H1 (cell line): ENCODE measurements at regions not wholly inside any gene's neighbourhood (a gene's known extent, or its start where the extent isn't known, plus 50 kb on each side); places are given as distances from the start of the nearest gene placed in this dataset.

Experiments used
- CTCF ChIA-PET: fragments of 300-600 bp; sonication (Branson Sonifier 250); formaldehyde crosslinking; loops from one replicate; lab custom pipeline; 2021; ENCODE audit not compliant: partially characterized antibody; lab: Charles Lee
- POLR2A ChIA-PET: fragments of 300-600 bp; sonication (Branson Sonifier 250); formaldehyde crosslinking; loops from one replicate; lab custom pipeline; 2021; ENCODE audit warnings: inconsistent platforms; ENCODE audit not compliant: partially characterized antibody; lab: Charles Lee
- DNase-seq, 2 experiments: peaks; one replicate each; pipeline versions ENCODE4 v3.0.0 to v3.0.0-alpha.2; 2010 to 2022; ENCODE audit warnings: low spot score in 2 of 2, low read depth in 1 of 2, mixed read lengths in 1 of 2
- FAIRE-seq: peaks from 2 replicates; lab custom pipeline; 2011; peaks lifted over from hg19 to GRCh38; lab: Jason Lieb, UNC
- H2AFZ ChIP-seq: 2 replicates; pipeline ENCODE4 v1.8.1; 2012; ENCODE audit warnings: low read length, inconsistent platforms
- H2AK5ac ChIP-seq: 2 replicates; pipeline ENCODE4 v1.6.1; 2013; ENCODE audit warnings: low read depth, low read length
- H2BK120ac ChIP-seq: replicated peaks from 2 replicates; pipeline ENCODE3; 2013; ENCODE audit warnings: low read depth, low read length, inconsistent platforms
- H2BK12ac ChIP-seq: 2 replicates; pipeline ENCODE4 v1.6.1; 2013; ENCODE audit warnings: low read depth, low read length
- H2BK15ac ChIP-seq: 2 replicates; pipeline ENCODE4 v1.6.1; 2013; ENCODE audit warnings: low read length
- H2BK20ac ChIP-seq: 2 replicates; pipeline ENCODE4 v1.6.1; 2013; ENCODE audit warnings: low read length
- H2BK5ac ChIP-seq: 2 replicates; pipeline ENCODE4 v1.6.1; 2013; ENCODE audit warnings: low read depth, low read length
- H3K14ac ChIP-seq: 2 replicates; pipeline ENCODE4 v1.6.1; 2013; ENCODE audit warnings: inconsistent platforms; ENCODE audit not compliant: insufficient read length
- H3K18ac ChIP-seq: 2 replicates; pipeline ENCODE4 v1.6.1; 2013; ENCODE audit warnings: low read length; ENCODE audit errors: extremely low read depth
- H3K23ac ChIP-seq: 2 replicates; pipeline ENCODE4 v1.6.1; 2013; ENCODE audit warnings: inconsistent platforms; ENCODE audit not compliant: insufficient read length
- H3K23me2 ChIP-seq: 2 replicates; pipeline ENCODE4 v1.6.1; 2013; ENCODE audit warnings: low read depth, low read length
- H3K27ac ChIP-seq: 2 replicates; pipeline ENCODE4 v1.6.1; 2011; ENCODE audit warnings: low read depth, low read length, inconsistent platforms
- H3K27me3 ChIP-seq, 4 experiments: replicated peaks in 1 of 4; 1 replicate in 1 of 4; 2 replicates in 3 of 4; pipeline versions ENCODE4 v1.6.1 to v1.8.1; 2011 to 2013; ENCODE audit warnings: low read length in 3 of 4, mild to moderate bottlenecking in 3 of 4, inconsistent platforms in 2 of 4, mixed read lengths in 2 of 4, moderate library complexity in 1 of 4; ENCODE audit not compliant: control insufficient read depth in 3 of 4, insufficient read depth in 3 of 4; ENCODE audit errors: extremely low read depth in 1 of 4
- H3K36me3 ChIP-seq, 4 experiments: 2 replicates each; pipeline versions ENCODE4 v1.6.1 to v1.8.1; 2011 to 2013; ENCODE audit warnings: mild to moderate bottlenecking in 4 of 4, low read length in 3 of 4, moderate library complexity in 2 of 4, control low read depth in 1 of 4, inconsistent platforms in 1 of 4; ENCODE audit not compliant: insufficient read depth in 4 of 4, control insufficient read depth in 2 of 4
- H3K4ac ChIP-seq: replicated peaks from 2 replicates; pipeline ENCODE3; 2013; ENCODE audit warnings: low read length, low read depth, mixed read lengths, inconsistent platforms; ENCODE audit not compliant: insufficient read length
- H3K4me1 ChIP-seq, 4 experiments: replicated peaks in 1 of 4; 1 replicate in 1 of 4; 2 replicates in 3 of 4; pipeline versions ENCODE4 v1.6.1 to v1.8.1; 2011 to 2013; ENCODE audit warnings: low read length in 3 of 4, inconsistent platforms in 2 of 4, mixed read lengths in 1 of 4; ENCODE audit not compliant: insufficient read depth in 4 of 4, control insufficient read depth in 3 of 4
- H3K4me2 ChIP-seq, 2 experiments: 2 replicates each; pipeline versions ENCODE4 v1.6.1 to v1.8.1; 2011 to 2013; ENCODE audit warnings: low read depth in 2 of 2, low read length in 2 of 2, control low read depth in 1 of 2, inconsistent platforms in 1 of 2, mild to moderate bottlenecking in 1 of 2; ENCODE audit not compliant: insufficient read depth in 1 of 2
- H3K4me3 ChIP-seq, 4 experiments: fragments of 200-600, 300-600 bp in 1 of 4; sonication (generic), shearing (Covaris generic), sonication (Bioruptor Twin) in 1 of 4; 2 replicates each; pipeline versions ENCODE4 v1.5.1 to v1.8.1; 2011 to 2016; ENCODE audit warnings: low read length in 4 of 4, low read depth in 3 of 4, control low read depth in 2 of 4, inconsistent platforms in 2 of 4, mild to moderate bottlenecking in 2 of 4, mixed read lengths in 1 of 4, moderate library complexity in 1 of 4; ENCODE audit not compliant: insufficient read depth in 2 of 4; ENCODE audit errors: extremely low read depth in 1 of 4
- H3K56ac ChIP-seq: replicated peaks from 2 replicates; pipeline ENCODE3; 2013; ENCODE audit warnings: low read depth, mild to moderate bottlenecking, mixed read lengths, low read length, inconsistent platforms; ENCODE audit not compliant: insufficient read length
- H3K79me1 ChIP-seq: 2 replicates; pipeline ENCODE4 v1.6.1; 2013; ENCODE audit warnings: low read depth, low read length, control low read depth
- H3K79me2 ChIP-seq, 2 experiments: 2 replicates each; pipeline versions ENCODE4 v1.6.1 to v1.8.1; 2012 to 2013; ENCODE audit warnings: low read length in 2 of 2, mild to moderate bottlenecking in 2 of 2, inconsistent platforms in 1 of 2; ENCODE audit not compliant: insufficient read depth in 2 of 2, control insufficient read depth in 1 of 2
- H3K9ac ChIP-seq, 4 experiments: replicated peaks in 1 of 4; 1 replicate in 1 of 4; 2 replicates in 3 of 4; pipeline versions ENCODE4 v1.6.1 to v1.8.1; 2011 to 2013; ENCODE audit warnings: low read depth in 3 of 4, low read length in 3 of 4, control low read depth in 2 of 4, mild to moderate bottlenecking in 2 of 4, moderate library complexity in 2 of 4, inconsistent platforms in 1 of 4; ENCODE audit errors: extremely low read depth in 1 of 4
- H3K9me3 ChIP-seq, 2 experiments: 2 replicates each; pipeline versions ENCODE4 v1.6.1 to v1.8.1; 2012 to 2013; ENCODE audit warnings: mild to moderate bottlenecking in 2 of 2, moderate library complexity in 2 of 2, control low read depth in 1 of 2, inconsistent platforms in 1 of 2, low read depth in 1 of 2, low read length in 1 of 2, mixed read lengths in 1 of 2; ENCODE audit not compliant: insufficient read depth in 2 of 2
- H4K20me1 ChIP-seq, 2 experiments: replicated peaks in 1 of 2; 2 replicates each; pipeline versions ENCODE3 to v1.8.1; 2011 to 2013; ENCODE audit warnings: inconsistent platforms in 2 of 2, low read length in 2 of 2, mild to moderate bottlenecking in 1 of 2; ENCODE audit not compliant: insufficient read depth in 2 of 2, control insufficient read depth in 1 of 2
- H4K5ac ChIP-seq: 2 replicates; pipeline ENCODE4 v1.6.1; 2013; ENCODE audit warnings: low read length, low read depth, mixed read lengths, inconsistent platforms; ENCODE audit not compliant: insufficient read length
- H4K8ac ChIP-seq: 2 replicates; pipeline ENCODE4 v1.8.0; 2013; ENCODE audit warnings: mild to moderate bottlenecking, moderate library complexity, low read length, inconsistent platforms; ENCODE audit not compliant: insufficient read depth; ENCODE audit errors: extremely low read depth
- H4K91ac ChIP-seq: replicated peaks from 2 replicates; pipeline ENCODE3; 2013; ENCODE audit warnings: low read length, mixed read lengths, inconsistent platforms; ENCODE audit not compliant: insufficient read length
- CREB1 ChIP-seq: IDR thresholded peaks from 2 replicates; pipeline ENCODE4 v1.6.1; 2012; ENCODE audit warnings: inconsistent platforms
- KDM4A ChIP-seq: IDR thresholded peaks from one replicate; pipeline ENCODE4 v1.7.1; 2012; ENCODE audit warnings: low read depth, mild to moderate bottlenecking, moderate library complexity, low read length, inconsistent platforms; ENCODE audit not compliant: severe bottlenecking
- SIN3A ChIP-seq, 2 experiments: IDR thresholded peaks in 1 of 2; conservative IDR thresholded peaks in 1 of 2; 2 replicates each; pipeline ENCODE4 v1.6.1; 2011 to 2012; ENCODE audit warnings: low read length in 2 of 2, improper control_type of control experiment in 1 of 2, low read depth in 1 of 2, mild to moderate bottlenecking in 1 of 2
- SP2 ChIP-seq: IDR thresholded peaks from 2 replicates; pipeline ENCODE4 v1.6.1; 2012; ENCODE audit warnings: mild to moderate bottlenecking, low read length, inconsistent platforms
- TEAD4 ChIP-seq: IDR thresholded peaks from 2 replicates; pipeline ENCODE4 v1.6.1; 2012; ENCODE audit warnings: low read depth, low read length, inconsistent platforms, mixed read lengths
- WGBS, 2 experiments: shearing (Covaris generic) in 1 of 2; methylation state at CpG; one replicate each; pipeline versions ENCODE4 v1.1.6 to v1.1.7; 2013 to 2015; ENCODE audit warnings: low lambda C conversion rate in 2 of 2, mixed read lengths in 2 of 2, inconsistent platforms in 1 of 2, low coverage in 1 of 2, missing lambda C conversion rate in 1 of 2; ENCODE audit not compliant: insufficient replicate concordance in 2 of 2, insufficient coverage in 1 of 2, insufficient read length in 1 of 2; ENCODE audit errors: extremely low coverage in 1 of 2, missing lambda C conversion rate in 1 of 2; 5-methylcytosine and 5-hydroxymethylcytosine counted together
- TF ChIP-seq, protein P1 (sequence below): IDR thresholded peaks from 2 replicates; pipeline ENCODE4 v1.6.1; 2011; ENCODE audit warnings: low read depth, mild to moderate bottlenecking, low read length; ENCODE audit not compliant: insufficient read depth
- TF ChIP-seq, protein P2 (sequence below): IDR thresholded peaks from 2 replicates; pipeline ENCODE4 v1.6.1; 2012; ENCODE audit warnings: inconsistent platforms

DNA sequence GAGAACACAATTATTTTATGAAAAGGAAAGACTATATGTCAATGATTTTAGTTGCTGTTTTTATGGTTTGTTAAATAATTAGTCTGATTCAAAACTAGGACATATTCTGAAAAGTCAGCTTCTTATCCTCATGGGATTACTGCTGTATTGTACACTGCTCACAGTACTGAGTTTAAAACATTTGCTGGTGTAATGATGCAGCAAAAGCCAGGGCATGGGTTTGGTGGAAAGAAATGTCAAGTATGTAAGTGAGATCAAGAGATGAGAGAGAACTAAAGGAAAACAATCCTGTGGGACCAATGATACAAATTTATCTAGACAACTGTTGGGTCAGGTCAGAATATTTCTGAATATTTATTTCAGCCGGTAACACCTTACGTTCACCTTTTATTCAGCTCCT, 210.1 kb upstream of the ARHGEF26 start:
- Histone ChIP-seq H3K9ac (no peak overlapping the region), H3K36me3 (no peaks in the 10 kb centered on the region), H3K4ac (no peak overlapping the region), H3K56ac (no peak overlapping the region), H3K18ac (no peak overlapping the region), H2BK20ac (no peak overlapping the region), H4K8ac (no peak overlapping the region), H3K4me3 (no peak overlapping the region), H4K91ac (no peak overlapping the region), H2BK12ac (no peak overlapping the region), H2BK15ac (no peak overlapping the region), H3K23ac (no peak overlapping the region), H3K27me3 (no peaks in the 10 kb centered on the region), H3K79me1 (no peaks in the 10 kb centered on the region), H3K27ac (no peak overlapping the region), H4K20me1 (no peaks in the 10 kb centered on the region), H2AFZ (no peak overlapping the region), H2AK5ac (no peak overlapping the region), H3K9me3 (no peaks in the 10 kb centered on the region), H2BK120ac (no peak overlapping the region), H3K23me2 (no peaks in the 10 kb centered on the region), H3K79me2 (no peaks in the 10 kb centered on the region), H3K4me1 (no peaks in the 10 kb centered on the region), H3K14ac (no peak overlapping the region), H2BK5ac (no peak overlapping the region), H4K5ac (no peak overlapping the region), H3K4me2 (no peak overlapping the region)
- ChIA-PET POLR2A (no interaction called here), CTCF (interaction anchor here (0.7 to 2.4 kb wide), 5 partner anchors 11 to 649 kb away, joined by 3 to 11 read pairs (median 3); no protein-coding TSS in a partner anchor)
- WGBS, 2 experiments: 100% methylated on average over 2 of the region's 2 CpGs; no CpG with 5 or more reads in 1 of the 2 experiments
- no peak for TF ChIP-seq CREB1
- TF ChIP-seq KDM4A: no peak
- TF ChIP-seq, protein P1, sequence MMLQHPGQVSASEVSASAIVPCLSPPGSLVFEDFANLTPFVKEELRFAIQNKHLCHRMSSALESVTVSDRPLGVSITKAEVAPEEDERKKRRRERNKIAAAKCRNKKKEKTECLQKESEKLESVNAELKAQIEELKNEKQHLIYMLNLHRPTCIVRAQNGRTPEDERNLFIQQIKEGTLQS: no peak
- no peak for TF ChIP-seq TEAD4
- TF ChIP-seq SP2: no peak
- no peak for TF ChIP-seq SIN3A (conservative IDR thresholded peaks at IDR 0.05 in 1 of 2, IDR thresholded peaks at IDR 0.05 in 1 of 2; ENCODE audit: low read depth in 1 of 2, low read length in 2 of 2)
- TF ChIP-seq, protein P2, sequence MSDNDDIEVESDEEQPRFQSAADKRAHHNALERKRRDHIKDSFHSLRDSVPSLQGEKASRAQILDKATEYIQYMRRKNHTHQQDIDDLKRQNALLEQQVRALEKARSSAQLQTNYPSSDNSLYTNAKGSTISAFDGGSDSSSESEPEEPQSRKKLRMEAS: no peak
- no peak for DNase-seq
- FAIRE-seq: no peak
